ENCODE measurements at regions not wholly inside any gene's neighbourhood (a gene's known extent, or its start where the extent isn't known, plus 50 kb on each side); places are given as distances from the start of the nearest gene placed in this dataset.

GRCh38 chr5:12794476-12795332, 890.5 kb upstream of the CTNND2 start:
- TF ChIP-seq PRDM1 (tag by site-specific recombination; IDR thresholded peaks at IDR 0.05) (no peak), ZNF768 (tag by site-specific recombination; IDR thresholded peaks at IDR 0.05) (no peak), ZNF248 (tag by site-specific recombination; IDR thresholded peaks at IDR 0.05) (no peak), ZNF473 (tag by site-specific recombination; IDR thresholded peaks at IDR 0.05) (no peak), YY1 (tag by site-specific recombination; IDR thresholded peaks at IDR 0.05) (no peak), ZNF311 (tag by site-specific recombination; IDR thresholded peaks at IDR 0.05; ENCODE audit: borderline replicate concordance) (no peak), ZNF138 (tag by site-specific recombination; IDR thresholded peaks at IDR 0.05; ENCODE audit: borderline replicate concordance) (no peak), CTCF (tag by site-specific recombination; IDR thresholded peaks at IDR 0.05) (no peak), ZBTB11 (tag by site-specific recombination; conservative IDR thresholded peaks at IDR 0.05; ENCODE audit: low read depth) (no peak), ZNF280C (tag by site-specific recombination; IDR thresholded peaks at IDR 0.05) (no peak), ZNF354C (tag by site-specific recombination; IDR thresholded peaks at IDR 0.05; ENCODE audit: borderline replicate concordance, low read depth) (no peak), ZBTB8A (tag by site-specific recombination; IDR thresholded peaks at IDR 0.05) (no peak), ZBTB26 (tag by site-specific recombination; optimal IDR thresholded peaks at IDR 0.05) (no peak), ZNF335 (tag by site-specific recombination; conservative IDR thresholded peaks at IDR 0.05) (no peak)
